ENCODE measurements at regions not wholly inside any gene's neighbourhood (a gene's known extent, or its start where the extent isn't known, plus 50 kb on each side); places are given as distances from the start of the nearest gene placed in this dataset.

GRCh38 chr10:130655313-130656186, 519.4 kb downstream of the GLRX3 start:
- ChIA-PET CTCF (no interaction called here), POLR2A (no interaction called here)
- H3K27ac ChIP-seq (ENCODE audit: low read length) = no peak overlapping the region
- no peaks in the 10 kb centered on the region for H3K36me3 ChIP-seq (ENCODE audit: control insufficient read depth in 2 of 2, extremely low read depth in 1 of 2, insufficient read depth in 1 of 2, low read length in 1 of 2)
- no peaks in the 10 kb centered on the region for H3K9me3 Mint-ChIP-seq
- H3K4me1 ChIP-seq (ENCODE audit: control insufficient read depth in 1 of 2, extremely low read depth in 1 of 2, insufficient read depth in 2 of 2, low read length in 2 of 2) = no peaks in the 10 kb centered on the region
- H3K27me3 ChIP-seq (replicated peaks in 1 of 2; ENCODE audit: control insufficient read depth in 2 of 2, extremely low read depth in 1 of 2, insufficient read depth in 2 of 2, low read length in 1 of 2) = peaks cover 0 to 10% of the 10 kb centered on the region in 2 experiments
- H3K27ac Mint-ChIP-seq = no peak overlapping the region
- no peak overlapping the region for H3K4me3 ChIP-seq (ENCODE audit: control insufficient read depth in 1 of 2, extremely low read depth in 1 of 2, low read length in 1 of 2)
- H3K4me1 Mint-ChIP-seq = no peaks in the 10 kb centered on the region
- no peaks in the 10 kb centered on the region for H3K36me3 Mint-ChIP-seq
- H3K9me3 ChIP-seq = no peaks in the 10 kb centered on the region
- ATAC-seq (replicated peaks in 1 of 4) (no peak), DNase-seq (no peak)
- H3K27me3 Mint-ChIP-seq = no peaks in the 10 kb centered on the region
- H3K4me3 Mint-ChIP-seq = no peak overlapping the region
- WGBS (ENCODE audit: insufficient coverage) = 82% methylated on average over 18 of the region's 31 CpGs

- ChIA-PET CTCF (no interaction called here), POLR2A (no interaction called here)
- Mint-ChIP-seq H3K4me3 (no peak overlapping the region), H3K9me3 (no peaks in the 10 kb centered on the region), H3K27ac (no peak overlapping the region), H3K27me3 (no peaks in the 10 kb centered on the region), H3K36me3 (no peaks in the 10 kb centered on the region), H3K4me1 (no peaks in the 10 kb centered on the region)
- H3K27me3 ChIP-seq (replicated peaks in 1 of 2; ENCODE audit: control insufficient read depth in 2 of 2, extremely low read depth in 1 of 2, insufficient read depth in 2 of 2, low read length in 1 of 2) = peaks cover 0 to 10% of the 10 kb centered on the region in 2 experiments
- no peaks in the 10 kb centered on the region for H3K9me3 ChIP-seq
- H3K4me3 ChIP-seq (ENCODE audit: control insufficient read depth in 1 of 2, extremely low read depth in 1 of 2, low read length in 1 of 2) = no peak overlapping the region
- no peak for ATAC-seq (replicated peaks in 1 of 4)
- 27% methylated on average over 3 of the region's 14 CpGs for WGBS (ENCODE audit: insufficient coverage)
- DNase-seq = no peak
- H3K4me1 ChIP-seq (ENCODE audit: control insufficient read depth in 1 of 2, extremely low read depth in 1 of 2, insufficient read depth in 2 of 2, low read length in 2 of 2) = no peaks in the 10 kb centered on the region
- no peak overlapping the region for H3K27ac ChIP-seq (ENCODE audit: low read length)
- H3K36me3 ChIP-seq (ENCODE audit: control insufficient read depth in 2 of 2, extremely low read depth in 1 of 2, insufficient read depth in 1 of 2, low read length in 1 of 2) = no peaks in the 10 kb centered on the region
These were observed 520.0 kb downstream of the GLRX3 start for GRCh38 chr10:130656187-130656575.

GRCh38 chr10:130656582-130657133, 520.5 kb downstream of the GLRX3 start:
- no peaks in the 10 kb centered on the region for H3K4me1 Mint-ChIP-seq
- H3K27me3 ChIP-seq (replicated peaks in 1 of 2; ENCODE audit: control insufficient read depth in 2 of 2, extremely low read depth in 1 of 2, insufficient read depth in 2 of 2, low read length in 1 of 2) = peaks cover 0 to 10% of the 10 kb centered on the region in 2 experiments
- no peaks in the 10 kb centered on the region for H3K27me3 Mint-ChIP-seq
- no peaks in the 10 kb centered on the region for H3K36me3 ChIP-seq (ENCODE audit: control insufficient read depth in 2 of 2, extremely low read depth in 1 of 2, insufficient read depth in 1 of 2, low read length in 1 of 2)
- no peaks in the 10 kb centered on the region for H3K9me3 ChIP-seq
- no peak overlapping the region for H3K27ac ChIP-seq (ENCODE audit: low read length)
- ChIA-PET CTCF (no interaction called here), POLR2A (no interaction called here)
- DNase-seq (no peak), ATAC-seq (replicated peaks in 1 of 4) (no peak)
- no peak overlapping the region for H3K27ac Mint-ChIP-seq
- no peaks in the 10 kb centered on the region for H3K4me1 ChIP-seq (ENCODE audit: control insufficient read depth in 1 of 2, extremely low read depth in 1 of 2, insufficient read depth in 2 of 2, low read length in 2 of 2)
- no peaks in the 10 kb centered on the region for H3K36me3 Mint-ChIP-seq
- WGBS (ENCODE audit: insufficient coverage) = 56% methylated on average over 15 of the region's 15 CpGs
- H3K9me3 Mint-ChIP-seq = no peaks in the 10 kb centered on the region
- no peak overlapping the region for H3K4me3 Mint-ChIP-seq
- H3K4me3 ChIP-seq (ENCODE audit: control insufficient read depth in 1 of 2, extremely low read depth in 1 of 2, low read length in 1 of 2) = no peak overlapping the region

DNA sequence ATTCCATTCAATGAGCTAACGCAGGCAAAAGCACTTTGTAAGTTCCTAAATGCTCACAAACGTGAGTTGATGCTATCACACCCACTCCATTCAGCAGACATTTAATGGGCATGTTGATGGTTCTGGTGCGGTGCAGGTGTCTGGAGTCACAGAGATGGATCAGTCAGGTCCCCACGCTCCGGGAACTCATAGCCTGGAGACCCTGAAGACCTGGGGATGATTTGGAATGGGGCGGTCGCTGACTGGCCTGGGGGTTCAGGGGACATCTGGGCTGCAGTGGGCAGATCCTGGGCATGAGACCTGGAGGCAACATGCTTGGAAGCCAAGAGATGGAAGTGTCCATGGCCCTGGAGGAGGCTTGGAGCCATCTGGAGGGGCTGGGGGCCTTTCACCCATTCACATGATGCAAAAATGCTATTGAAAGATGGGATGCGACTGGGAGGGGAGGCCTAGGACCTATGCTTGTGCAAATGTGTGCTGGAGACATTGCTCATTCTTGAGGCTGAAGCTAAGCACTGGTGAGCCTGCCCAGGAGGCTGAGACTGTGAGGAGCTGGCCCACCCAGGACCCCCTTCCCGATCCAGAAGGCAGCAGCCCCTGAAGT, 522.6 kb downstream of the GLRX3 start:
- peak in 1 of 4 experiments; percentile 15 for ATAC-seq (replicated peaks in 1 of 4)
- no peaks in the 10 kb centered on the region for H3K4me1 Mint-ChIP-seq
- Histone ChIP-seq H3K9me3 (no peaks in the 10 kb centered on the region), H3K36me3 (ENCODE audit: control insufficient read depth in 2 of 2, extremely low read depth in 1 of 2, insufficient read depth in 1 of 2, low read length in 1 of 2) (no peaks in the 10 kb centered on the region), H3K27ac (ENCODE audit: low read length) (no peak overlapping the region), H3K27me3 (replicated peaks in 1 of 2; ENCODE audit: control insufficient read depth in 2 of 2, extremely low read depth in 1 of 2, insufficient read depth in 2 of 2, low read length in 1 of 2) (peaks cover 0 to 7% of the 10 kb centered on the region in 2 experiments), H3K4me3 (ENCODE audit: control insufficient read depth in 1 of 2, extremely low read depth in 1 of 2, low read length in 1 of 2) (no peak overlapping the region), H3K4me1 (ENCODE audit: control insufficient read depth in 1 of 2, extremely low read depth in 1 of 2, insufficient read depth in 2 of 2, low read length in 2 of 2) (no peaks in the 10 kb centered on the region)
- 81% methylated on average over 7 of the region's 9 CpGs for WGBS (ENCODE audit: insufficient coverage)
- no peak overlapping the region for H3K27ac Mint-ChIP-seq
- POLR2A ChIA-PET = no interaction called here
- H3K27me3 Mint-ChIP-seq = no peaks in the 10 kb centered on the region
- H3K9me3 Mint-ChIP-seq = no peaks in the 10 kb centered on the region
- CTCF ChIA-PET = no interaction called here
- no peak overlapping the region for H3K4me3 Mint-ChIP-seq
- H3K36me3 Mint-ChIP-seq = no peaks in the 10 kb centered on the region
- DNase-seq = no peak

GRCh38 chr10:130659528-130659927, 523.3 kb downstream of the GLRX3 start:
- H3K4me1 Mint-ChIP-seq = no peaks in the 10 kb centered on the region
- POLR2A ChIA-PET = no interaction called here
- no peak for ATAC-seq (replicated peaks in 1 of 4)
- Histone ChIP-seq H3K4me3 (ENCODE audit: control insufficient read depth in 1 of 2, extremely low read depth in 1 of 2, low read length in 1 of 2) (no peak overlapping the region), H3K9me3 (no peaks in the 10 kb centered on the region), H3K27ac (ENCODE audit: low read length) (no peak overlapping the region), H3K36me3 (ENCODE audit: control insufficient read depth in 2 of 2, extremely low read depth in 1 of 2, insufficient read depth in 1 of 2, low read length in 1 of 2) (no peaks in the 10 kb centered on the region), H3K4me1 (ENCODE audit: control insufficient read depth in 1 of 2, extremely low read depth in 1 of 2, insufficient read depth in 2 of 2, low read length in 2 of 2) (no peaks in the 10 kb centered on the region), H3K27me3 (replicated peaks in 1 of 2; ENCODE audit: control insufficient read depth in 2 of 2, extremely low read depth in 1 of 2, insufficient read depth in 2 of 2, low read length in 1 of 2) (peaks cover 0 to 5% of the 10 kb centered on the region in 2 experiments)
- H3K27ac Mint-ChIP-seq = no peak overlapping the region
- CTCF ChIA-PET = interaction anchor here in 1 of 2 donors (0.5 kb wide), 1 partner anchor 92 kb away, joined by 6 read pairs; no protein-coding TSS in a partner anchor
- no peak for DNase-seq
- H3K4me3 Mint-ChIP-seq = no peak overlapping the region
- H3K27me3 Mint-ChIP-seq = no peaks in the 10 kb centered on the region
- H3K36me3 Mint-ChIP-seq = no peaks in the 10 kb centered on the region
- 77% methylated on average over 7 of the region's 10 CpGs for WGBS (ENCODE audit: insufficient coverage)
- no peaks in the 10 kb centered on the region for H3K9me3 Mint-ChIP-seq

DNA sequence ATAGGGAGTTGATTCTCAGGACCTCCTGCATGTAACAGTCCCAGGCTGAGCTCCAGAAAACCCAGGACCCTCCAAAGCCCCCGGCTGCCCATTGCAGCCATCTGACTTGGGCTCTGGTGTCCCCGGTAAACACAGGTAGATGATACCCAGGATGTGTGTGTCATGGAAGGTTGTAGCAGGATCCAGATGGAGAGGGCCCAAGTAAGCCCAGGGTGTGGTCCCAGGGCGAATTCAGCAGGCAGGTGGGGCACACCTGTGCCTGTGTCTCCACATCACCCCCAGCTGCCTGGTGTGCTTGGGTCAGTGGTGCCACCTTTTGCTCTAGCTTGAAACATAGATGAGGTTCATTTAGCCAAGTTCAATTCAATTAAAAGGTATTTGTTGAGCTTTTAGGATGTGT, 524.1 kb downstream of the GLRX3 start:
- Mint-ChIP-seq H3K27ac (no peak overlapping the region), H3K4me1 (no peaks in the 10 kb centered on the region), H3K4me3 (no peak overlapping the region), H3K27me3 (no peaks in the 10 kb centered on the region), H3K36me3 (no peaks in the 10 kb centered on the region), H3K9me3 (no peaks in the 10 kb centered on the region)
- 73% methylated on average over 3 of the region's 3 CpGs for WGBS (ENCODE audit: insufficient coverage)
- peaks cover 0 to 4% of the 10 kb centered on the region in 2 experiments for H3K27me3 ChIP-seq (replicated peaks in 1 of 2; ENCODE audit: control insufficient read depth in 2 of 2, extremely low read depth in 1 of 2, insufficient read depth in 2 of 2, low read length in 1 of 2)
- H3K36me3 ChIP-seq (ENCODE audit: control insufficient read depth in 2 of 2, extremely low read depth in 1 of 2, insufficient read depth in 1 of 2, low read length in 1 of 2) = no peaks in the 10 kb centered on the region
- DNase-seq = no peak
- no peaks in the 10 kb centered on the region for H3K9me3 ChIP-seq
- ChIA-PET CTCF (no interaction called here), POLR2A (no interaction called here)
- H3K4me1 ChIP-seq (ENCODE audit: control insufficient read depth in 1 of 2, extremely low read depth in 1 of 2, insufficient read depth in 2 of 2, low read length in 2 of 2) = no peaks in the 10 kb centered on the region
- no peak overlapping the region for H3K4me3 ChIP-seq (ENCODE audit: control insufficient read depth in 1 of 2, extremely low read depth in 1 of 2, low read length in 1 of 2)
- H3K27ac ChIP-seq (ENCODE audit: low read length) = no peak overlapping the region
- no peak for ATAC-seq (replicated peaks in 1 of 4)

Data from T-cell (primary cell).